PC-9 (cell line): ENCODE measurements at regions not wholly inside any gene's neighbourhood (a gene's known extent, or its start where the extent isn't known, plus 50 kb on each side); places are given as distances from the start of the nearest gene placed in this dataset.

Experiments used
- CTCF ChIP-seq: fragments of 200-600 bp; sonication (generic); conservative IDR thresholded peaks from 2 replicates; pipeline ENCODE4 v1.6.1; 2017; ENCODE audit warnings: mixed run types, antibody characterized with exemption, mild to moderate bottlenecking, moderate library complexity
- EZH2 ChIP-seq: fragments of 200-600 bp; sonication (generic); IDR thresholded peaks from 2 replicates; pipeline ENCODE4 v1.8.0; 2017; ENCODE audit warnings: antibody characterized with exemption, low read depth

DNA sequence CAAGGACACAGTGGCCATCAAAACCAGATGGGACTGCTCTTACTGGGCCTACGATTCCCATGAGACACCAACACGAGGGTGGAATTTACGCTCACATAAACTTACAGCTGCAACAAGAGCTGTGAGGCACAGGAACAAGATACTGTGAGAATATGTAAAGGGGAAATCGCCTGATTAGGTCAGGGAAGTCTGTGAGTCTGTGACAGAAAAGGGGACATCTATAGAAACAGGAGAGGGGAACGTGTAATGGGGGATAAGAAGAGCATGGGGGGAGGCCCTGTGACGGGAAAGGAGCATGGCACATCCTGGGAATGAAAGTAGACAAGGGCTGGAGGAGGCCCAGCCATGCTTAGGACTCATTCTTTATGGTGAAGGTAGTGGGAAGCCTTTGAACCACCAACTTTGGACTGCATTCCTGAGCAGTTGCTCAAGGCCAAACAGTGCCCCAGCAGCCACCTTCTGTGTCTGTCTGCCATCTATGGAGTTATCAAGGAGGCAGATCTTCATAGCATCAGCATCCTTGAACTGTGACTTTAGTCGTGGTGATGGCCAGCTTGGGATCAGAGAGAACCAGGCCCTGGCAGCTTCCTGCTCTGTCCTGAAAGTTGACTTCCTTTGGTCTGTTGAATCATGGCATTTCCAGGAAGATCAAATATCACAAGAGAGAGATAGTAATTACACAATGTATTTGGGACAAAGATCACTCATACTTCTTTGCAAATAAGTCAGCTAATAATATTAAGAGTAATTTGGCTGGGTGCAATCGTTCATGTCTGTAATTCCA, 87.9 kb upstream of the FAM169A start:
- TF ChIP-seq CTCF (no peak), EZH2 (no peak)
